OCI-LY7 (cell line): ENCODE measurements at regions not wholly inside any gene's neighbourhood (a gene's known extent, or its start where the extent isn't known, plus 50 kb on each side); places are given as distances from the start of the nearest gene placed in this dataset.

Experiments
- BruUV-seq: library from RNA; stranded (reverse); fragments of 400-500 nt; replicated peaks from 2 replicates; lab custom pipeline; 2021; lab: Mats Ljungman, UMichigan
- CTCF ChIA-PET: fragments of 300-600 bp; sonication (Branson Sonifier 250); formaldehyde crosslinking; loops from one replicate; lab custom pipeline; 2022; ENCODE audit warnings: antibody characterized with exemption; ENCODE audit not compliant: unreplicated experiment; lab: Charles Lee
- POLR2A ChIA-PET: fragments of 300-600 bp; sonication (Branson Sonifier 250); formaldehyde crosslinking; loops from one replicate; lab custom pipeline; 2022; ENCODE audit warnings: antibody characterized with exemption; lab: Charles Lee
- DNase-seq: peaks from one replicate; pipeline ENCODE4 v3.0.0-alpha.2; 2015; ENCODE audit warnings: low spot score
- H2AFZ ChIP-seq: fragments of 200-600 bp; sonication (generic), shearing (Covaris generic); 2 replicates; pipeline ENCODE4 v1.6.1; 2014; ENCODE audit warnings: mild to moderate bottlenecking, antibody characterized with exemption, low read length, moderate library complexity
- H3K27ac ChIP-seq: fragments of 200-600 bp; sonication (generic); 2 replicates; pipeline ENCODE4 v1.5.1; 2014; ENCODE audit warnings: mixed run types, low read depth, mild to moderate bottlenecking, moderate library complexity, low read length, inconsistent platforms; ENCODE audit not compliant: poor library complexity, severe bottlenecking
- H3K36me3 ChIP-seq: fragments of 200-600 bp; sonication (generic); 2 replicates; pipeline ENCODE4 v1.6.1; 2014; ENCODE audit warnings: mild to moderate bottlenecking, antibody characterized with exemption, low read length, moderate library complexity, mixed read lengths; ENCODE audit not compliant: insufficient read depth
- H3K4me1 ChIP-seq: fragments of 200-600 bp; sonication (generic); 2 replicates; pipeline ENCODE4 v1.5.1; 2014; ENCODE audit warnings: mild to moderate bottlenecking, low read length; ENCODE audit not compliant: insufficient read depth, poor library complexity, severe bottlenecking
- H3K4me2 ChIP-seq: fragments of 200-600 bp; sonication (generic); 2 replicates; pipeline ENCODE4 v1.6.1; 2014; ENCODE audit warnings: mild to moderate bottlenecking, low read length
- H3K4me3 ChIP-seq: fragments of 200-600 bp; sonication (generic); 2 replicates; pipeline ENCODE4 v1.5.1; 2014; ENCODE audit warnings: mild to moderate bottlenecking, low read depth, low read length; ENCODE audit not compliant: poor library complexity, severe bottlenecking
- H3K79me2 ChIP-seq: fragments of 200-600 bp; sonication (generic); 2 replicates; pipeline ENCODE4 v1.6.1; 2016; ENCODE audit warnings: low read depth, mild to moderate bottlenecking, low read length, moderate library complexity, mixed read lengths; ENCODE audit not compliant: insufficient read depth
- H3K9me2 ChIP-seq: fragments of 200-600 bp; sonication (generic); 2 replicates; pipeline ENCODE4 v1.6.1; 2016; ENCODE audit warnings: mild to moderate bottlenecking, low read length, mixed read lengths; ENCODE audit not compliant: insufficient read depth
- H3K9me3 ChIP-seq: fragments of 200-600 bp; sonication (generic); 2 replicates; pipeline ENCODE4 v1.6.1; 2014; ENCODE audit warnings: mild to moderate bottlenecking, mixed run types, low read length, mixed read lengths
- H4K20me1 ChIP-seq: fragments of 200-600 bp; sonication (generic); 2 replicates; pipeline ENCODE4 v1.6.1; 2014; ENCODE audit warnings: mild to moderate bottlenecking, antibody characterized with exemption, low read length, moderate library complexity, mixed read lengths; ENCODE audit not compliant: insufficient read depth
- EZH2phosphoT487 ChIP-seq: fragments of 200-600 bp; sonication (generic); IDR thresholded peaks from 2 replicates; pipeline ENCODE4 v1.6.1; 2018; ENCODE audit warnings: low read depth, borderline replicate concordance, mild to moderate bottlenecking, mixed run types, antibody characterized with exemption, low read length, moderate library complexity, mixed read lengths
- intact Hi-C: fragments of 100-400 bp; cut with micrococcal nuclease; formaldehyde crosslinking; loops from one replicate; pipeline ENCODE4 v1.10.0; 2022; ENCODE audit not compliant: unreplicated experiment
- TF ChIP-seq, protein P1 (sequence below): fragments of 200-600 bp; sonication (generic); conservative IDR thresholded peaks from 2 replicates; pipeline ENCODE4 v1.5.1; 2014; ENCODE audit warnings: mild to moderate bottlenecking, antibody characterized with exemption, low read length, moderate library complexity, mixed read lengths

DNA sequence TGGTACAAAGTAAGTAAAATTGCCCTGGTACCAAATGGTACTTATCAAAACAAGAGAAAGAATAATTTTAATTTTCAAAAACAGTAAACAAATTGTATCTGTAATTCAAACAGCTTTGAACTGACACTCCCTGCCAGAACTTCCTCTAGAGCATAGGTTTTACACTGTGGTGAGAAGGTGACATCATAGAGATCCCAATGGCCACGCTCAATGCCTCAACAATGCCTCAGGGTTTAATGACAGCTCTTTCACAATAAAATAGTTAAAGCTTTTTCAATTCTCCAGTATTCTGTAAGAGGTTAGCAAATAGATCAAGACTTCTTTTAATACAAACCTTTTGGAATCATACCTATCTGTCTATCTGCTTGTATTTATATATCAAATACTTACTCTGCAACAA is 437.1 kb downstream of the PRR16 start:
- Histone ChIP-seq H3K79me2 (no peaks in the 10 kb centered on the region), H3K4me3 (no peak overlapping the region), H3K4me2 (no peak overlapping the region), H3K9me2 (no peaks in the 10 kb centered on the region), H3K4me1 (no peaks in the 10 kb centered on the region), H2AFZ (no peak overlapping the region), H3K9me3 (no peaks in the 10 kb centered on the region), H3K36me3 (no peaks in the 10 kb centered on the region), H4K20me1 (no peaks in the 10 kb centered on the region), H3K27ac (no peak overlapping the region)
- TF ChIP-seq, protein P1, sequence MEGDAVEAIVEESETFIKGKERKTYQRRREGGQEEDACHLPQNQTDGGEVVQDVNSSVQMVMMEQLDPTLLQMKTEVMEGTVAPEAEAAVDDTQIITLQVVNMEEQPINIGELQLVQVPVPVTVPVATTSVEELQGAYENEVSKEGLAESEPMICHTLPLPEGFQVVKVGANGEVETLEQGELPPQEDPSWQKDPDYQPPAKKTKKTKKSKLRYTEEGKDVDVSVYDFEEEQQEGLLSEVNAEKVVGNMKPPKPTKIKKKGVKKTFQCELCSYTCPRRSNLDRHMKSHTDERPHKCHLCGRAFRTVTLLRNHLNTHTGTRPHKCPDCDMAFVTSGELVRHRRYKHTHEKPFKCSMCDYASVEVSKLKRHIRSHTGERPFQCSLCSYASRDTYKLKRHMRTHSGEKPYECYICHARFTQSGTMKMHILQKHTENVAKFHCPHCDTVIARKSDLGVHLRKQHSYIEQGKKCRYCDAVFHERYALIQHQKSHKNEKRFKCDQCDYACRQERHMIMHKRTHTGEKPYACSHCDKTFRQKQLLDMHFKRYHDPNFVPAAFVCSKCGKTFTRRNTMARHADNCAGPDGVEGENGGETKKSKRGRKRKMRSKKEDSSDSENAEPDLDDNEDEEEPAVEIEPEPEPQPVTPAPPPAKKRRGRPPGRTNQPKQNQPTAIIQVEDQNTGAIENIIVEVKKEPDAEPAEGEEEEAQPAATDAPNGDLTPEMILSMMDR, result no peak
- TF ChIP-seq EZH2phosphoT487, result no peak
- intact Hi-C loops, result no loop called here
- CTCF ChIA-PET, result no interaction called here
- DNase-seq, result no peak
- no TSS peak for BruUV-seq
- POLR2A ChIA-PET, result interaction anchor here (0.7 kb wide), 1 partner anchor 19 kb away, joined by 3 read pairs; no protein-coding TSS in a partner anchor

GRCh38 chr5:120907953-120908352 is 443.9 kb downstream of the PRR16 start:
- Histone ChIP-seq H3K27ac (no peak overlapping the region), H3K79me2 (no peaks in the 10 kb centered on the region), H2AFZ (no peak overlapping the region), H3K4me1 (no peaks in the 10 kb centered on the region), H3K9me3 (no peaks in the 10 kb centered on the region), H3K4me2 (no peak overlapping the region), H4K20me1 (no peaks in the 10 kb centered on the region), H3K4me3 (no peak overlapping the region), H3K9me2 (no peaks in the 10 kb centered on the region), H3K36me3 (no peaks in the 10 kb centered on the region)
- BruUV-seq, result no TSS peak
- POLR2A ChIA-PET, result no interaction called here
- CTCF ChIA-PET, result no interaction called here
- intact Hi-C loops, result no loop called here
- TF ChIP-seq EZH2phosphoT487, result no peak
- TF ChIP-seq, protein P1, result no peak
- no peak for DNase-seq

DNA sequence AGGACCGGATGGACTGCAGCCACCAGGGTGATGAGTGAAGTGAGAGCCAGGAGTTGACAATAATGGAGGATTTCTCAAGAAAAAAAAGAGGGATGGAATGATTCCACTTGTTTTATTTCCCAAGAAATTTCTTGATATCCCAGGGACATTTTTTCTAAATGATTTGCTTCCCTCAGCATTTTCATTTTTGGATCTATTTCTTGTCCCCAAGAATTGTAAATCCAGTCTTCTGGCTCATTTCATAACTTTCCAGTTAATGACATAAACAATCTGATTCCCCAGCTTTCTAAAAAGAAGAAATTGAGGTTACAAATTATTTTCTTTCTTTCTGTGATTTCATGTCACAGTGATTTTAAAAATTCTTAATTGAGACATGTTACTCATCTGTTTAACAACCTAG is 446.5 kb downstream of the PRR16 start:
- no peak overlapping the region for H3K4me2 ChIP-seq
- BruUV-seq, result no TSS peak
- H3K9me3 ChIP-seq, result no peaks in the 10 kb centered on the region
- H2AFZ ChIP-seq, result no peak overlapping the region
- no peak overlapping the region for H3K4me3 ChIP-seq
- ChIA-PET POLR2A (no interaction called here), CTCF (no interaction called here)
- no peaks in the 10 kb centered on the region for H3K9me2 ChIP-seq
- TF ChIP-seq, protein P1, result no peak
- TF ChIP-seq EZH2phosphoT487, result no peak
- H3K36me3 ChIP-seq, result no peaks in the 10 kb centered on the region
- no peak for DNase-seq
- H3K79me2 ChIP-seq, result no peaks in the 10 kb centered on the region
- no peaks in the 10 kb centered on the region for H4K20me1 ChIP-seq
- intact Hi-C loops, result no loop called here
- H3K4me1 ChIP-seq, result no peaks in the 10 kb centered on the region
- no peak overlapping the region for H3K27ac ChIP-seq
